Loucy (cell line): ENCODE measurements at regions not wholly inside any gene's neighbourhood (a gene's known extent, or its start where the extent isn't known, plus 50 kb on each side); places are given as distances from the start of the nearest gene placed in this dataset.
"Not testable (repeated sequence)": the region's sequence is repeated elsewhere in the genome, so short reads cannot be mapped to it uniquely, and the experiment has no call there.

Experiments used
- H2AFZ ChIP-seq: fragments of 200-600 bp; sonication (generic); 2 replicates; pipeline ENCODE4 v1.6.0; 2016; ENCODE audit warnings: antibody characterized with exemption, mild to moderate bottlenecking, low read length, moderate library complexity
- H3F3A ChIP-seq: fragments of 200-600 bp; 2 replicates; pipeline ENCODE4 v1.6.0; 2016; ENCODE audit warnings: antibody characterized with exemption, low read depth, mild to moderate bottlenecking
- H3K27me3 ChIP-seq: fragments of 200-600 bp; sonication (generic); 2 replicates; pipeline ENCODE4 v1.6.1; 2014; ENCODE audit warnings: low read length, mild to moderate bottlenecking; ENCODE audit not compliant: insufficient read depth, poor library complexity, severe bottlenecking
- H3K36me3 ChIP-seq: fragments of 200-600 bp; sonication (generic); 2 replicates; pipeline ENCODE4 v1.6.1; 2016; ENCODE audit warnings: low read length; ENCODE audit not compliant: insufficient read depth
- H3K4me1 ChIP-seq: fragments of 200-600 bp; sonication (generic); 2 replicates; pipeline ENCODE4 v1.5.1; 2014; ENCODE audit warnings: low read length, mild to moderate bottlenecking; ENCODE audit not compliant: insufficient read depth, poor library complexity, severe bottlenecking
- H3K4me2 ChIP-seq: fragments of 200-600 bp; sonication (generic); 2 replicates; pipeline ENCODE4 v1.6.0; 2014; ENCODE audit warnings: antibody characterized with exemption, low read length, low read depth, mild to moderate bottlenecking; ENCODE audit not compliant: poor library complexity, severe bottlenecking
- H3K4me3 ChIP-seq: fragments of 200-600 bp; sonication (generic); 2 replicates; pipeline ENCODE4 v1.5.1; 2014; ENCODE audit warnings: low read length, mild to moderate bottlenecking, mixed read lengths; ENCODE audit not compliant: poor library complexity, severe bottlenecking
- H3K79me2 ChIP-seq: fragments of 200-600 bp; sonication (generic); 2 replicates; pipeline ENCODE4 v1.6.1; 2014; ENCODE audit warnings: low read length; ENCODE audit not compliant: insufficient read depth
- H3K9ac ChIP-seq: fragments of 200-600 bp; sonication (generic); 2 replicates; pipeline ENCODE4 v1.6.0; 2014; ENCODE audit warnings: mild to moderate bottlenecking, low read depth, low read length, moderate library complexity; ENCODE audit not compliant: poor library complexity, severe bottlenecking
- H3K9me2 ChIP-seq: fragments of 200-600 bp; sonication (generic); replicated peaks from 2 replicates; pipeline ENCODE4 v1.6.1; 2016; ENCODE audit warnings: low read depth, low read length, mixed read lengths
- H3K9me3 ChIP-seq: fragments of 200-600 bp; sonication (generic); 2 replicates; pipeline ENCODE4 v1.6.1; 2014; ENCODE audit warnings: mild to moderate bottlenecking, antibody characterized with exemption, low read length, low read depth; ENCODE audit not compliant: insufficient read depth
- H4K20me1 ChIP-seq: fragments of 200-600 bp; sonication (generic); 2 replicates; pipeline ENCODE4 v1.6.0; 2014; ENCODE audit warnings: antibody characterized with exemption, low read length, mild to moderate bottlenecking; ENCODE audit not compliant: insufficient read depth, poor library complexity, severe bottlenecking
- CTCF ChIP-seq: fragments of 200-600 bp; sonication (generic); conservative IDR thresholded peaks from 2 replicates; pipeline ENCODE4 v1.5.1; 2014; ENCODE audit warnings: mild to moderate bottlenecking, antibody characterized with exemption, low read length
- EZH2phosphoT487 ChIP-seq: fragments of 200-600 bp; IDR thresholded peaks from 2 replicates; pipeline ENCODE4 v1.6.1; 2018; ENCODE audit warnings: antibody characterized with exemption, mild to moderate bottlenecking, moderate library complexity, borderline replicate concordance

GRCh38 chr4:86523333-86523732 is 70.8 kb upstream of the PTPN13 start:
- Histone ChIP-seq H3K4me3 (no peak overlapping the region), H3K9me2 (no peaks in the 10 kb centered on the region), H3K27me3 (no peaks in the 10 kb centered on the region), H3K9ac (no peak overlapping the region), H2AFZ (no peak overlapping the region), H3K4me1 (no peaks in the 10 kb centered on the region), H3K79me2 (no peaks in the 10 kb centered on the region), H4K20me1 (no peaks in the 10 kb centered on the region), H3F3A (no peaks in the 10 kb centered on the region), H3K36me3 (no peaks in the 10 kb centered on the region), H3K9me3 (no peaks in the 10 kb centered on the region), H3K4me2 (no peak overlapping the region)
- TF ChIP-seq CTCF (no peak), EZH2phosphoT487 (no peak)

GRCh38 chr4:86527713-86528112 is 66.4 kb upstream of the PTPN13 start:
- not testable (repeated sequence) for H3K4me3 ChIP-seq, H4K20me1 ChIP-seq, H3K4me2 ChIP-seq, H3K9ac ChIP-seq, H3K36me3 ChIP-seq, H3K4me1 ChIP-seq, H3K79me2 ChIP-seq, H2AFZ ChIP-seq, H3K9me3 ChIP-seq, H3K9me2 ChIP-seq, H3K27me3 ChIP-seq, H3F3A ChIP-seq

- Histone ChIP-seq H3K4me1 (no peaks in the 10 kb centered on the region), H3K4me2 (no peak overlapping the region), H3K36me3 (no peaks in the 10 kb centered on the region), H3K79me2 (no peaks in the 10 kb centered on the region), H3K4me3 (no peak overlapping the region), H4K20me1 (no peaks in the 10 kb centered on the region), H3K27me3 (no peaks in the 10 kb centered on the region), H3K9me2 (no peaks in the 10 kb centered on the region; the same call in 1 of the 2 replicates), H3F3A (no peaks in the 10 kb centered on the region), H2AFZ (no peak overlapping the region), H3K9me3 (no peaks in the 10 kb centered on the region), H3K9ac (no peak overlapping the region)
- no peak for TF ChIP-seq CTCF
These were observed 64.7 kb upstream of the PTPN13 start for GRCh38 chr4:86529436-86529835.

GRCh38 chr4:86530183-86530582 is 63.9 kb upstream of the PTPN13 start:
- H3K4me1 ChIP-seq: no peaks in the 10 kb centered on the region
- H3K36me3 ChIP-seq: no peaks in the 10 kb centered on the region
- TF ChIP-seq CTCF: no peak
- no peaks in the 10 kb centered on the region for H3K9me3 ChIP-seq
- no peak overlapping the region for H3K9ac ChIP-seq
- no peaks in the 10 kb centered on the region for H3F3A ChIP-seq
- no peaks in the 10 kb centered on the region for H3K27me3 ChIP-seq
- no peak overlapping the region for H3K4me3 ChIP-seq
- H3K4me2 ChIP-seq: no peak overlapping the region
- no peaks in the 10 kb centered on the region for H4K20me1 ChIP-seq
- H3K79me2 ChIP-seq: no peaks in the 10 kb centered on the region
- H3K9me2 ChIP-seq: no peaks in the 10 kb centered on the region; the same call in 1 of the 2 replicates
- H2AFZ ChIP-seq: no peak overlapping the region
